KMS-11 (cell line): ENCODE measurements at regions not wholly inside any gene's neighbourhood (a gene's known extent, or its start where the extent isn't known, plus 50 kb on each side); places are given as distances from the start of the nearest gene placed in this dataset.

ENCODE experiments used
- H2AFZ ChIP-seq: fragments of 200-600 bp; sonication (generic); 2 replicates; pipeline ENCODE4 v1.6.1; 2016; ENCODE audit warnings: antibody characterized with exemption, mixed run types, low read depth
- H3K27ac ChIP-seq: fragments of 200-600 bp; sonication (generic); 2 replicates; pipeline ENCODE4 v1.6.1; 2016; ENCODE audit warnings: mild to moderate bottlenecking, mixed run types
- H3K27me3 ChIP-seq: fragments of 200-600 bp; sonication (generic); 2 replicates; pipeline ENCODE4 v1.6.1; 2017; ENCODE audit warnings: mild to moderate bottlenecking, low read depth, mixed run types, moderate library complexity; ENCODE audit not compliant: insufficient read depth
- H3K36me3 ChIP-seq: fragments of 200-600 bp; sonication (generic); 2 replicates; pipeline ENCODE4 v1.6.1; 2017; ENCODE audit warnings: mild to moderate bottlenecking, mixed run types; ENCODE audit not compliant: insufficient read depth
- H3K4me1 ChIP-seq: fragments of 200-600 bp; sonication (generic); 2 replicates; pipeline ENCODE4 v1.6.1; 2016; ENCODE audit warnings: mild to moderate bottlenecking, low read depth, mixed run types; ENCODE audit not compliant: poor library complexity, severe bottlenecking
- H3K4me2 ChIP-seq: fragments of 200-600 bp; sonication (generic); 2 replicates; pipeline ENCODE4 v1.7.0; 2016; ENCODE audit warnings: mild to moderate bottlenecking, mixed run types
- H3K4me3 ChIP-seq: fragments of 200-600 bp; sonication (generic); IDR thresholded peaks from 2 replicates; pipeline ENCODE4 v1.6.1; 2017; ENCODE audit warnings: low read depth, low read length, mixed read lengths; ENCODE audit not compliant: insufficient read depth
- H3K79me2 ChIP-seq: fragments of 200-600 bp; sonication (generic); 2 replicates; pipeline ENCODE4 v1.6.1; 2016; ENCODE audit warnings: low read depth, mixed run types; ENCODE audit not compliant: insufficient read depth
- H3K9ac ChIP-seq: fragments of 200-600 bp; sonication (generic); 2 replicates; pipeline ENCODE4 v1.6.1; 2016; ENCODE audit warnings: mild to moderate bottlenecking, mixed run types
- H4K20me1 ChIP-seq: fragments of 200-600 bp; sonication (generic); 2 replicates; pipeline ENCODE4 v1.6.1; 2016; ENCODE audit warnings: mild to moderate bottlenecking, mixed run types; ENCODE audit not compliant: insufficient read depth
- TF ChIP-seq, protein P1 (sequence below): fragments of 200-600 bp; sonication (generic); conservative IDR thresholded peaks from 2 replicates; pipeline ENCODE4 v1.6.1; 2017; ENCODE audit warnings: low read depth, mild to moderate bottlenecking, antibody characterized with exemption, low read length, moderate library complexity, mixed read lengths

DNA sequence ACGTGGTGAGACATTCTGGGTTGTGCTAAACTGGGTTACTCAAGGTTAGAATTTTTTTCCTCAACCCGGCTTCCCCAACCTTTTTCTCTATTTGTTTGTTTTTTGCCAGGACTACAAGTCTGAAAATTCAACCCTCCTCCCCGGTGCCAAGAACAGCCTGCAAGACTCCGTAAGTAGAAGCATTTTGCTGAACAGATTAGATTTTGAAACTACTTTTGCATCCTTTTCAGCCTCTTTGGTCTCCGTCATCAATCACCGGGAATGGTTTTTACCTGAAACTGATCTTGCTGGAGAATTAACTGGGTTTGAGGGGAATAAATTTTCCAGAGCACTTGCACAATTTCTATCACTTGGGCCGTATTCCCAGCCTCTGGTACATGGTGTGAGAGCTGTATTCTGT lies 501.2 kb upstream of the EEF2KMT start:
- Histone ChIP-seq H3K4me1 (no peaks in the 10 kb centered on the region), H3K4me3 (no peak overlapping the region), H3K4me2 (no peak overlapping the region), H3K27ac (no peak overlapping the region), H4K20me1 (no peaks in the 10 kb centered on the region), H3K36me3 (no peaks in the 10 kb centered on the region), H3K27me3 (no peaks in the 10 kb centered on the region), H2AFZ (no peak overlapping the region), H3K79me2 (no peaks in the 10 kb centered on the region), H3K9ac (no peak overlapping the region)
- TF ChIP-seq, protein P1, sequence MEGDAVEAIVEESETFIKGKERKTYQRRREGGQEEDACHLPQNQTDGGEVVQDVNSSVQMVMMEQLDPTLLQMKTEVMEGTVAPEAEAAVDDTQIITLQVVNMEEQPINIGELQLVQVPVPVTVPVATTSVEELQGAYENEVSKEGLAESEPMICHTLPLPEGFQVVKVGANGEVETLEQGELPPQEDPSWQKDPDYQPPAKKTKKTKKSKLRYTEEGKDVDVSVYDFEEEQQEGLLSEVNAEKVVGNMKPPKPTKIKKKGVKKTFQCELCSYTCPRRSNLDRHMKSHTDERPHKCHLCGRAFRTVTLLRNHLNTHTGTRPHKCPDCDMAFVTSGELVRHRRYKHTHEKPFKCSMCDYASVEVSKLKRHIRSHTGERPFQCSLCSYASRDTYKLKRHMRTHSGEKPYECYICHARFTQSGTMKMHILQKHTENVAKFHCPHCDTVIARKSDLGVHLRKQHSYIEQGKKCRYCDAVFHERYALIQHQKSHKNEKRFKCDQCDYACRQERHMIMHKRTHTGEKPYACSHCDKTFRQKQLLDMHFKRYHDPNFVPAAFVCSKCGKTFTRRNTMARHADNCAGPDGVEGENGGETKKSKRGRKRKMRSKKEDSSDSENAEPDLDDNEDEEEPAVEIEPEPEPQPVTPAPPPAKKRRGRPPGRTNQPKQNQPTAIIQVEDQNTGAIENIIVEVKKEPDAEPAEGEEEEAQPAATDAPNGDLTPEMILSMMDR = no peak

DNA sequence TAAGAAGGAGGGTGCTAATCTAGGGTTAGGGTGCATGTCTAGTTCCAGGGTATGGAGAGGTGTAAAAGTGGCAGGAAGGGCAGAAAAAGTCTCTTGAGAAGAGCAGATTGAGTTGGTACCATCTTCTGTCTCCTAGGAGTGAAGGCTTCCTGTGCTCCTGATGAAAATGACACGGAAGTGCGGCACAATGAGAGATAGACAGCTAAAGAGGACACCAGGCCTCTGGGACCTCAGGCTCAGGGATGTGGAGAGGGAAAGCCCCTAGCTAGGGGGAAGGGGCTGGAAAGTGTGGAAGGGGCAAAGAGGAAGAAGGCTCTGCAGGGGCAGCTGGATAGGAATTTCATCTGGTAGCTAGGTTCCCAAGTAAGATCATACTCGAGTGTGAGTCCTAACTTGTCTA lies 498.3 kb upstream of the EEF2KMT start:
- Histone ChIP-seq H3K4me2 (no peak overlapping the region), H3K9ac (no peak overlapping the region), H3K79me2 (no peaks in the 10 kb centered on the region), H4K20me1 (no peaks in the 10 kb centered on the region), H3K27me3 (no peaks in the 10 kb centered on the region), H3K27ac (no peak overlapping the region), H2AFZ (no peak overlapping the region), H3K36me3 (no peaks in the 10 kb centered on the region), H3K4me1 (no peaks in the 10 kb centered on the region), H3K4me3 (no peak overlapping the region)
- TF ChIP-seq, protein P1 = no peak

DNA sequence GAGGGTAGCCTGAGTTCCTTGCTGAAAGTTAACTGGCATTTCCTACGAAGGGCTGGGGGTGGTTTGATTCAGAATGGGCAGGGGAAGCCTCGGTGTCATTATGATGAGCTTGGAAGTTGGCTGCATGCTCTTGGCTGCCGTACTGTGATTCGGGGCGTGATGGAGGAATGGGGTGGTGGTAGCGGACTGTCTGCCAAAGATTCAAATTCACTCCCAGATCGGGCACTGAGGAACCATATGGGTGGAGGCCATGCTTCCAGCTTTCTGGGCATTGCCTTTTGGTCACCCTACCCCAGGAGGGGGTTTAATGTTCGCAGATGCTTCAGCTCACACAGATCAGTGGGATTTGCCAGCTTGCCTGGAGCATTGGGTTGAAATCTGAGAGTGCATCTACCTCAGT lies 492.8 kb upstream of the EEF2KMT start:
- TF ChIP-seq, protein P1 = no peak
- no peak overlapping the region for H3K27ac ChIP-seq
- no peaks in the 10 kb centered on the region for H3K36me3 ChIP-seq
- H3K9ac ChIP-seq = no peak overlapping the region
- H3K4me2 ChIP-seq = no peak overlapping the region
- no peaks in the 10 kb centered on the region for H3K27me3 ChIP-seq
- H3K79me2 ChIP-seq = no peaks in the 10 kb centered on the region
- H4K20me1 ChIP-seq = no peaks in the 10 kb centered on the region
- H2AFZ ChIP-seq = no peak overlapping the region
- H3K4me1 ChIP-seq = no peaks in the 10 kb centered on the region
- no peak overlapping the region for H3K4me3 ChIP-seq

DNA sequence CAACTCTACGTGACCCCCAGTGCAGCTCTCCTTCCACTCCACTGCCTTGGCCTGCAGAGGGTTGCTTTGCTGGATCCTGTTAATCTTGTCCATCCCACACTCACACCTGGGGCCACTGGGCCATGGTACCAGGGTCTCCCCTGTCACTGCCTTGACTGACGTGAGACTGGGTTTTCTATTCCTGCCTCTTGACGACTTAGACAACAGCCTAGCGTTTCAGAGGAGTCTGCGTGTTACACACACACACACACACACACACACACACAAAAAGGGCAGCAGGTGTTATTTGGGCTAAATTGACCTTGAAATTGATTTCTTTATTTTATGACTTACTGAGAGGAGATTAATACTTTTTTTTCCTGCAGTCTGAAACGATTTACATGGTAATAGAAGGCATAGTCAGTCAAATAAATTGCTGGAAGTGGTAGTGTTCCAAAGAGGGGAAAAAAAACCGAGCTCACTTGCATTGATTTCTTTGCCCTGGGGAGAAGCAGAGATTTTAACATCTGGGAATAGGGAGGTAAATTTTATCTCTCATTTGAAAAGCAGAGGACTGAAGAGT lies 492.3 kb upstream of the EEF2KMT start:
- H3K27me3 ChIP-seq = no peaks in the 10 kb centered on the region
- no peak overlapping the region for H3K4me2 ChIP-seq
- no peaks in the 10 kb centered on the region for H3K79me2 ChIP-seq
- no peak overlapping the region for H2AFZ ChIP-seq
- no peak overlapping the region for H3K4me3 ChIP-seq
- H3K36me3 ChIP-seq = no peaks in the 10 kb centered on the region
- H3K27ac ChIP-seq = no peak overlapping the region
- no peaks in the 10 kb centered on the region for H4K20me1 ChIP-seq
- H3K4me1 ChIP-seq = no peaks in the 10 kb centered on the region
- no peak overlapping the region for H3K9ac ChIP-seq
- TF ChIP-seq, protein P1 = no peak
